DMS53 treated with DMSO at 0.1 percent for 48 hours (cell line): ENCODE measurements at regions not wholly inside any gene's neighbourhood (a gene's known extent, or its start where the extent isn't known, plus 50 kb on each side); places are given as distances from the start of the nearest gene placed in this dataset.
A peak's percentile ranks its signal among the peaks of the same experiment; 100 is the strongest.

ENCODE experiments used
- DNase-seq: peaks from one replicate; lab custom pipeline; 2025; ENCODE audit not compliant: unreplicated experiment; lab: John Stamatoyannopoulos, UW

GRCh38 chr9:115209601-115210306 lies 91.8 kb upstream of the TNC start:
- DNase-seq, result no peak

GRCh38 chr9:115210699-115211098 lies 92.7 kb upstream of the TNC start:
- DNase-seq, result no peak

- DNase-seq, result no peak
Measured at GRCh38 chr9:115211413-115212124, 93.6 kb upstream of the TNC start.

- no peak for DNase-seq
Measured at GRCh38 chr9:115212125-115212605, 94.2 kb upstream of the TNC start.

GRCh38 chr9:115212832-115213231 lies 94.9 kb upstream of the TNC start:
- DNase-seq, result no peak

GRCh38 chr9:115213818-115214334 lies 95.9 kb upstream of the TNC start:
- peak; percentile 69 for DNase-seq

- DNase-seq, result no peak
Measured at GRCh38 chr9:115216873-115217272, 98.9 kb upstream of the TNC start.

- no peak for DNase-seq
Measured at GRCh38 chr9:115220319-115221005, 102.5 kb upstream of the TNC start.

- DNase-seq, result no peak
Measured at GRCh38 chr9:115223471-115223870, 105.5 kb upstream of the TNC start.

- no peak for DNase-seq
Measured at GRCh38 chr9:115225459-115226116, 107.6 kb upstream of the TNC start.

- DNase-seq, result no peak
Measured at GRCh38 chr9:115226152-115226551, 108.2 kb upstream of the TNC start.

- DNase-seq, result no peak
Measured at GRCh38 chr9:115229496-115229895, 111.5 kb upstream of the TNC start.

- no peak for DNase-seq
Measured at GRCh38 chr9:115230924-115231515, 113.1 kb upstream of the TNC start.

- DNase-seq, result no peak
Measured at GRCh38 chr9:115232181-115232774, 114.3 kb upstream of the TNC start.

- DNase-seq, result peak; percentile 34
Measured at GRCh38 chr9:115234094-115234493, 116.1 kb upstream of the TNC start.

GRCh38 chr9:115235221-115235620 lies 117.3 kb upstream of the TNC start:
- no peak for DNase-seq

GRCh38 chr9:115237385-115237998 lies 119.5 kb upstream of the TNC start:
- no peak for DNase-seq

GRCh38 chr9:115240676-115241075 lies 122.7 kb upstream of the TNC start:
- no peak for DNase-seq

GRCh38 chr9:115241641-115242040 lies 123.7 kb upstream of the TNC start:
- DNase-seq, result no peak

- DNase-seq, result no peak
Measured at GRCh38 chr9:115249488-115249887, 131.5 kb upstream of the TNC start.
